Spleen (tissue), 11 donors: ENCODE measurements at regions not wholly inside any gene's neighbourhood (a gene's known extent, or its start where the extent isn't known, plus 50 kb on each side); places are given as distances from the start of the nearest gene placed in this dataset.

ENCODE experiments used
- DNase-seq: peaks from one replicate; pipeline ENCODE4 v3.0.0-alpha.2; 2020
- H3K27ac ChIP-seq, 8 donors: fragments of 200-600 bp; sonication (generic) in 7 of 8; 1 replicate in 4 of 8; 2 replicates in 4 of 8; pipeline versions ENCODE4 v1.5.0 to v1.8.0; 2016 to 2021; ENCODE audit warnings: inconsistent platforms in 4 of 8, mild to moderate bottlenecking in 4 of 8, moderate library complexity in 1 of 8
- H3K27me3 ChIP-seq, 7 donors: fragments of 200-600 bp; sonication (generic) in 6 of 7; replicated peaks in 1 of 7; 1 replicate in 4 of 7; 2 replicates in 3 of 7; pipeline versions ENCODE4 v1.5.0 to v1.8.0; 2016 to 2021; ENCODE audit warnings: inconsistent platforms in 3 of 7, mild to moderate bottlenecking in 1 of 7
- H3K36me3 ChIP-seq, 6 donors: fragments of 200-600 bp; sonication (generic) in 5 of 6; 1 replicate in 4 of 6; 2 replicates in 2 of 6; pipeline versions ENCODE4 v1.5.0 to v1.8.0; 2016 to 2021; ENCODE audit warnings: inconsistent platforms in 2 of 6
- H3K4me1 ChIP-seq, 6 donors: fragments of 200-600 bp; sonication (generic) in 5 of 6; 1 replicate in 3 of 6; 2 replicates in 3 of 6; pipeline versions ENCODE4 v1.5.0 to v1.8.0; 2016 to 2021; ENCODE audit warnings: inconsistent platforms in 3 of 6
- H3K4me3 ChIP-seq, 8 donors: fragments of 200-600 bp; sonication (generic) in 7 of 8; 1 replicate in 4 of 8; 2 replicates in 4 of 8; pipeline versions ENCODE4 v1.5.0 to v1.8.0; 2016 to 2021; ENCODE audit warnings: inconsistent platforms in 4 of 8, mild to moderate bottlenecking in 4 of 8, moderate library complexity in 2 of 8
- H3K9me3 ChIP-seq, 8 donors: fragments of 200-600 bp; sonication (generic) in 7 of 8; 1 replicate in 4 of 8; 2 replicates in 4 of 8; pipeline versions ENCODE4 v1.5.0 to v1.8.0; 2016 to 2021; ENCODE audit warnings: inconsistent platforms in 4 of 8
- POLR2A ChIP-seq, 3 donors: fragments of 450-650 bp; IDR thresholded peaks; one replicate each; pipeline ENCODE4 v1.5.1; 2017; ENCODE audit warnings: antibody characterized with exemption in 3 of 3, mild to moderate bottlenecking in 1 of 3
- POLR2AphosphoS5 ChIP-seq, 3 donors: sonication (generic); formaldehyde crosslinking; IDR thresholded peaks; one replicate each; pipeline ENCODE4 v1.5.1; 2017; ENCODE audit warnings: antibody characterized with exemption in 3 of 3
- WGBS, 5 donors: extraction: QIAGEN DNeasy Blood & Tissue Kit in 3 of 5; methylation state at CpG; one replicate each; pipeline versions ENCODE4 v1.1.5 to v1.1.7; 2013 to 2018; 5-methylcytosine and 5-hydroxymethylcytosine counted together
- intact Hi-C: fragments of 100-400 bp; cut with DNase I; formaldehyde crosslinking; loops from one replicate; pipeline ENCODE4 v1.15.0; 2023; ENCODE audit warnings: low total_unique reads
- TF ChIP-seq, protein P1 (sequence below), 11 experiments: fragments of 200-600 bp in 7 of 11; fragments of 450-650 bp in 4 of 11; sonication (generic) in 4 of 11; IDR thresholded peaks in 8 of 11; conservative IDR thresholded peaks in 3 of 11; 1 replicate in 7 of 11; 2 replicates in 4 of 11; pipeline versions ENCODE4 v1.4.0 to v1.8.0; 2016 to 2021; ENCODE audit warnings: antibody characterized with exemption in 11 of 11, inconsistent platforms in 4 of 11, mild to moderate bottlenecking in 1 of 11
- donor health status: healthy with polysubstance abuse.
- donor health status: DM: no; HTN: no; CAD: no; lungs with moderate emphysema.
- donor health status: DM: no; HTN: no; CAD: no.
- donor health status: Bipolar disorder and iron deficiency.
- donor health status: healthy.
- donor health status: DM: no; HTN: no; CAD: no.
- donor health status: DM: yes; HTN: yes; CAD: no.

DNA sequence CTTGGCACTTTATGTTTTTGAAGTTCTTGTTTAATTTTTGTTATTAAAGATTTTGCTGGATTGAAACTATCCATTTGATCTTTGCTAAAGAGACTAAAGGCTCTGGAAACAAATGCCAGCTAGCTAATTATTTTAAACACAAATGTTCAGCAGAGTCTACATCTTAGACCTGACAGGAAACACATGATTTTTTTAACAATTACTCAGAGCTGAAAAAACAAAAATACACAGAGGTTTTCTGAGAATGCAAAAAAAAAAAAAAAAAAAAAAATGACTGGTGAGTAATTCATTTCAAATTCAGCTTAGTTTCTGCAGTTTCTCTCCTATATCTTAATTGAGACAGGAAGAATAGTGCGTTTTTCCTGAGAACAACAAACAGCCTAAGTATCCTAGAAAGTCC, 448.0 kb downstream of the TENT5A start:
- H3K27me3 ChIP-seq, result no peaks in the 10 kb centered on the region
- no peak overlapping the region for H3K4me3 ChIP-seq
- H3K27ac ChIP-seq, result no peak overlapping the region
- WGBS, 5 donors, result 23 to 48% (median 38%) methylated on average over 1 of the region's 1 CpG
- TF ChIP-seq, protein P1, sequence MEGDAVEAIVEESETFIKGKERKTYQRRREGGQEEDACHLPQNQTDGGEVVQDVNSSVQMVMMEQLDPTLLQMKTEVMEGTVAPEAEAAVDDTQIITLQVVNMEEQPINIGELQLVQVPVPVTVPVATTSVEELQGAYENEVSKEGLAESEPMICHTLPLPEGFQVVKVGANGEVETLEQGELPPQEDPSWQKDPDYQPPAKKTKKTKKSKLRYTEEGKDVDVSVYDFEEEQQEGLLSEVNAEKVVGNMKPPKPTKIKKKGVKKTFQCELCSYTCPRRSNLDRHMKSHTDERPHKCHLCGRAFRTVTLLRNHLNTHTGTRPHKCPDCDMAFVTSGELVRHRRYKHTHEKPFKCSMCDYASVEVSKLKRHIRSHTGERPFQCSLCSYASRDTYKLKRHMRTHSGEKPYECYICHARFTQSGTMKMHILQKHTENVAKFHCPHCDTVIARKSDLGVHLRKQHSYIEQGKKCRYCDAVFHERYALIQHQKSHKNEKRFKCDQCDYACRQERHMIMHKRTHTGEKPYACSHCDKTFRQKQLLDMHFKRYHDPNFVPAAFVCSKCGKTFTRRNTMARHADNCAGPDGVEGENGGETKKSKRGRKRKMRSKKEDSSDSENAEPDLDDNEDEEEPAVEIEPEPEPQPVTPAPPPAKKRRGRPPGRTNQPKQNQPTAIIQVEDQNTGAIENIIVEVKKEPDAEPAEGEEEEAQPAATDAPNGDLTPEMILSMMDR (IDR thresholded peaks at IDR 0.05 in 8 of 11, conservative IDR thresholded peaks at IDR 0.05 in 3 of 11), result no peak
- no peak for TF ChIP-seq POLR2AphosphoS5 (IDR thresholded peaks at IDR 0.05)
- TF ChIP-seq POLR2A (IDR thresholded peaks at IDR 0.05), result no peak
- no peaks in the 10 kb centered on the region for H3K4me1 ChIP-seq
- no peaks in the 10 kb centered on the region for H3K36me3 ChIP-seq
- intact Hi-C loops, result no loop called here
- H3K9me3 ChIP-seq, result no peaks in the 10 kb centered on the region
- DNase-seq, result no peak

DNA sequence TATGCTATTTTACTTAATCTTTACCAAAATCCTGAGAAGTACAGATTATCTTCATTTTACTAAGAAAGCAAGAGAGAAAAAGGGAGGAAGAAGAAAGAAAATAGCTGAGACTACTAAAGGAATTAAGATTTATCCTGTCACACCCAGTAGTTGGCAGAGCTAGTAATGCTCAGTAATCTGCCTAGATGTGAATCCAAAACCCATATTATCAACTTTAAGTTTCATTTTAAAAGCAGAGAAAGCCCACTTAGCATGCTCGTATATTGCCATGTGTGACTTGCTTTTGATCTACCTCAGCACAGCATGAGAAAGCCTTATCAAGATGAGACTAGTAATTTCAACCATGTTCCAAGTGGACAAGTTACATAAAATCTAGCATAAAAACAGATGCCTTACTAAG, 451.5 kb downstream of the TENT5A start:
- Histone ChIP-seq H3K9me3 (no peaks in the 10 kb centered on the region), H3K4me1 (no peaks in the 10 kb centered on the region), H3K4me3 (no peak overlapping the region), H3K27me3 (no peaks in the 10 kb centered on the region), H3K36me3 (no peaks in the 10 kb centered on the region), H3K27ac (no peak overlapping the region)
- intact Hi-C loops, result no loop called here
- no peak for DNase-seq
- no peak for TF ChIP-seq POLR2AphosphoS5 (IDR thresholded peaks at IDR 0.05)
- TF ChIP-seq, protein P1 (IDR thresholded peaks at IDR 0.05 in 8 of 11, conservative IDR thresholded peaks at IDR 0.05 in 3 of 11), result no peak
- no peak for TF ChIP-seq POLR2A (IDR thresholded peaks at IDR 0.05)
- 73 to 94% (median 87%) methylated on average over 1 of the region's 1 CpG for WGBS, 5 donors

DNA sequence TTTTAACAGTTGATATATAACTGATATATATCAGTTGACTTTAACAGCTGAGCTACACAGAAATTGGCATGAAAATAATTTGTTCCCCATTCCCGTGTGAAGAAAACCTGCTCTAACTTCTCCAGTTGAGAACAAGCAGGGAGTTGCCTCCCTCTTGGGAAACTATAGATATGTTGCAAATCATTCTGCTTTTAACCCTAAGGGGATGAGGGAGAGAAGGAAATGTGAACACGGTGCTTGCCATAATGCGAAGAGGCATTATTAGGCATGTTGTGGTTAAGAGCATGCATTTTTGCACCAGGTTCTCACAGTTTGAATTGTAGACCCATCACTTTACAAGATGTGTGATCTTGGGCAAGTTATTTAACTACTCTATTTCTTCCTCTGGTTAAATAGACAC, 453.7 kb downstream of the TENT5A start:
- no peaks in the 10 kb centered on the region for H3K4me1 ChIP-seq
- DNase-seq, result no peak
- TF ChIP-seq, protein P1 (IDR thresholded peaks at IDR 0.05 in 8 of 11, conservative IDR thresholded peaks at IDR 0.05 in 3 of 11), result no peak
- TF ChIP-seq POLR2AphosphoS5 (IDR thresholded peaks at IDR 0.05) (no peak), POLR2A (IDR thresholded peaks at IDR 0.05) (no peak)
- H3K27ac ChIP-seq, result no peak overlapping the region
- intact Hi-C loops, result no loop called here
- no peak overlapping the region for H3K4me3 ChIP-seq
- H3K36me3 ChIP-seq, result no peaks in the 10 kb centered on the region
- WGBS, 5 donors, result 83 to 90% (median 88%) methylated on average over 3 of the region's 3 CpGs
- H3K9me3 ChIP-seq, result no peaks in the 10 kb centered on the region
- H3K27me3 ChIP-seq, result no peaks in the 10 kb centered on the region

DNA sequence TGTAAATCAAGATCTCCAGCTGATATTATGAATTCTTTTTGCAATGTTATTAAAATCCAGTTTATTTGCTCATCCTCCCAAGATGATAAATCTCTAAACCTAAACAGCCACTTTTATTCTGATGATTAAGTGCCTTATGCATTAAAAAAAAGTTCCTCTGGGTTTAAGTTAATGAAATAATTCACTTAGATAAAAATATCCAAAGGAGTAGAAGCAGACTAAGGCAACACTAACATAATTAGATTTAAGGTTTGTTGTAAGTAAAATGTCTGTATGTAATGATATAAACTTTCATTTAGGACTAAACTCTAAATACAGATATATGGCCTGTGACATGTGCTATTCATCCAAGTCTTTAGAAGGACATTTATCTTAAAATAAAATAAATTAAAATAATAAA, 457.2 kb downstream of the TENT5A start:
- TF ChIP-seq, protein P1 (IDR thresholded peaks at IDR 0.05 in 8 of 11, conservative IDR thresholded peaks at IDR 0.05 in 3 of 11), result no peak
- TF ChIP-seq POLR2AphosphoS5 (IDR thresholded peaks at IDR 0.05) (no peak), POLR2A (IDR thresholded peaks at IDR 0.05) (no peak)
- Histone ChIP-seq H3K4me3 (no peak overlapping the region), H3K27me3 (no peaks in the 10 kb centered on the region), H3K27ac (no peak overlapping the region), H3K36me3 (no peaks in the 10 kb centered on the region), H3K9me3 (no peaks in the 10 kb centered on the region), H3K4me1 (no peaks in the 10 kb centered on the region)
- DNase-seq, result no peak
- intact Hi-C loops, result no loop called here
